ENCODE measurements at regions not wholly inside any gene's neighbourhood (a gene's known extent, or its start where the extent isn't known, plus 50 kb on each side); places are given as distances from the start of the nearest gene placed in this dataset.
"Not testable (repeated sequence)": the region's sequence is repeated elsewhere in the genome, so short reads cannot be mapped to it uniquely, and the experiment has no call there.

GRCh38 chr11:25790396-25790795, 541.5 kb upstream of the ANO3 start:
- TF ChIP-seq CTCF (IDR thresholded peaks at IDR 0.05; ENCODE audit: control insufficient read depth, insufficient read depth, low read depth, low read length, missing control alignments), result no peak
- DNase-seq (ENCODE audit: low read depth), result no peak
- no peak overlapping the region for H3K4me3 ChIP-seq (ENCODE audit: control insufficient read depth, low read depth, low read length)

DNA sequence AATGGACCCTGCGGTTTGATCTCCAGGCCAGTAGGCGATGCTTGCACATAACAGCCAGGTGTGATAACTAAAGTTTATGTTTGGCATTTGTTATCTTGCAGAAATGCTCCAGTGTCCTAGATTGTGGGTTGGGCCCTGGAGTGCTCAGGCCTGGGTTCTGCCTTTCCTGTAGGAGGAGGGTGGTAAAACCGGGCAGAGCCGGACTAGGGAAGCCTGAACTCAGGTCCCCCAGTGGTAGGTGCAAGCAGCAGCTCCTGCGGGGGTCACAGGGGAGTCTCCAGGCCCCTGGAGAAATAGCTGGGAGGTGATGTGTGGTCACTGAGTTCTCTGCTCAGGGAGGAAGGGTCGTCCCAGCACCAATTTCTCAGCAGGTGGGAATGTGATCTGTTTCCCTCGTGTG, 538.3 kb upstream of the ANO3 start:
- no peak overlapping the region for H3K4me3 ChIP-seq (ENCODE audit: control insufficient read depth, low read depth, low read length)
- DNase-seq (ENCODE audit: low read depth), result no peak
- no peak for TF ChIP-seq CTCF (IDR thresholded peaks at IDR 0.05; ENCODE audit: control insufficient read depth, insufficient read depth, low read depth, low read length, missing control alignments)

DNA sequence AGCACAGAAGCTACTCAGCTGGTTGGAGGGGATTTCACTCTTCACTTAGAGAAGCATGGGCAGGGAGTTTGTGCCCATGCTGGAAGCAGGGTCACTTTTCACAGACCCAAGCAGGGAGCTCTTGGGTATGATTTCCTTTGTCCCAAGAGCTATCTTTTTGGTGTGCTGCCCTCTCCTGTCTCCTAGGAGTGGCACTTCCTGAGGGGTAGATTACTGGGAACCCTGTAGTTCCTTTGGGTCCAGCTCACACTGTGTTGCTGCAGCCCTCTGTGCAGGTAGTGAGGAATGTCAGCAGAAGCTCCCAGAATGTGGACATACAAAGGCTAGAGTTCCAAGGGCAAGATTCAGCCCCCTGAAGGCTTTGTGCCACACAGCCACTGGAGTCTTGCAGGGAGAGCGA, 537.1 kb upstream of the ANO3 start:
- no peak for TF ChIP-seq CTCF (IDR thresholded peaks at IDR 0.05; ENCODE audit: control insufficient read depth, insufficient read depth, low read depth, low read length, missing control alignments)
- DNase-seq (ENCODE audit: low read depth), result no peak

GRCh38 chr11:25816411-25816810, 515.5 kb upstream of the ANO3 start:
- H3K4me3 ChIP-seq (ENCODE audit: control insufficient read depth, low read depth, low read length), result no peak overlapping the region
- no peak for TF ChIP-seq CTCF (IDR thresholded peaks at IDR 0.05; ENCODE audit: control insufficient read depth, insufficient read depth, low read depth, low read length, missing control alignments)
- no peak for DNase-seq (ENCODE audit: low read depth)

More for the DNA sequence above, 537.1 kb upstream of the ANO3 start:
- H3K4me3 ChIP-seq (ENCODE audit: control insufficient read depth, low read depth, low read length), result no peak overlapping the region

GRCh38 chr11:25824688-25825087, 507.2 kb upstream of the ANO3 start:
- H3K4me3 ChIP-seq (ENCODE audit: control insufficient read depth, low read depth, low read length), result no peak overlapping the region
- no peak for DNase-seq (ENCODE audit: low read depth)
- TF ChIP-seq CTCF (IDR thresholded peaks at IDR 0.05; ENCODE audit: control insufficient read depth, insufficient read depth, low read depth, low read length, missing control alignments), result no peak

DNA sequence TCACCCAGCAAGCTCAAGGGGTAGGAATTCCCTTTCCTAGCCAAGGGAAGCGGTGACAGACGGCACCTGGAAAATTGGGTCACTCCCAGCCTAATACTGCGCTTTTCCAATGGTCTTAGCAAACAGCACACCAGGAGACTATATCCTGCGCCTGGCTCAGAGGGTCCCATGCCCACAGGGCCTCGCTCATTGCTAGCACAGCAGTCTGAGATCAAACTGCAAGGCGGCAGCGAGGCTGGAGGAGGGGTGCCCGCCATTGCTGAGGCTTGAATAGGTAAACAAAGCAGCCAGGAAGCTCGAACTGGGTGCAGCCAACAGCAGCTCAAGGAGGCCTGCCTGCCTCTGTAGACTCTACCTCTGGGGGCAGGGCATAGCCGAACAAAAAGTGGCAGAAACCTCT, 500.4 kb upstream of the ANO3 start:
- DNase-seq (ENCODE audit: low read depth); H3K4me3 ChIP-seq (ENCODE audit: control insufficient read depth, low read depth, low read length): not testable (repeated sequence)

GRCh38 chr11:25838918-25839625, 492.9 kb upstream of the ANO3 start:
- no peak overlapping the region for H3K4me3 ChIP-seq (ENCODE audit: control insufficient read depth, low read depth, low read length)
- TF ChIP-seq CTCF (IDR thresholded peaks at IDR 0.05; ENCODE audit: control insufficient read depth, insufficient read depth, low read depth, low read length, missing control alignments), result no peak
- no peak for DNase-seq (ENCODE audit: low read depth)

Data from AG09309 (cell line).